Endothelial cell of umbilical vein (primary cell): ENCODE measurements at regions not wholly inside any gene's neighbourhood (a gene's known extent, or its start where the extent isn't known, plus 50 kb on each side); places are given as distances from the start of the nearest gene placed in this dataset.

ENCODE experiments used
- BruUV-seq: library from RNA; stranded (reverse); fragments of 400-500 nt; replicated peaks from 2 replicates; lab custom pipeline; 2021; lab: Mats Ljungman, UMichigan
- CTCF ChIA-PET: fragments of 300-600, 350-600 bp; sonication (Branson Sonifier 250); formaldehyde crosslinking; loops from one replicate; lab custom pipeline; 2021; ENCODE audit warnings: antibody characterized with exemption, inconsistent platforms; lab: Charles Lee
- POLR2A ChIA-PET: fragments of 300-600, 350-600 bp; sonication (Branson Sonifier 250); formaldehyde crosslinking; loops from one replicate; lab custom pipeline; 2021; ENCODE audit warnings: antibody characterized with exemption, inconsistent platforms; lab: Charles Lee
- DNase-seq: peaks from one replicate; pipeline ENCODE4 v3.0.0-alpha.2; 2011; ENCODE audit warnings: low read depth, low spot score
- FAIRE-seq: peaks from 2 replicates; lab custom pipeline; 2011; peaks lifted over from hg19 to GRCh38; lab: Jason Lieb, UNC
- H2AFZ ChIP-seq: 2 replicates; pipeline ENCODE4 v1.6.0; 2012; ENCODE audit warnings: low read depth, low read length, control low read depth, inconsistent platforms
- H3K27ac ChIP-seq: 2 replicates; pipeline ENCODE4 v1.5.1; 2011; ENCODE audit warnings: low read depth, mild to moderate bottlenecking, control low read depth, low read length, moderate library complexity; ENCODE audit not compliant: insufficient read depth
- H3K27me3 ChIP-seq, 2 experiments: 2 replicates each; pipeline versions ENCODE4 v1.6.0 to v1.6.1; 2011; ENCODE audit warnings: low read length in 2 of 2, mixed read lengths in 1 of 2; ENCODE audit not compliant: control insufficient read depth in 2 of 2, insufficient read depth in 2 of 2
- H3K36me3 ChIP-seq, 2 experiments: 2 replicates in 1 of 2; 3 replicates in 1 of 2; pipeline ENCODE4 v1.5.1; 2011; ENCODE audit warnings: low read length in 2 of 2, mild to moderate bottlenecking in 1 of 2, moderate library complexity in 1 of 2; ENCODE audit not compliant: control insufficient read depth in 2 of 2, insufficient read depth in 2 of 2; ENCODE audit errors: extremely low read depth in 1 of 2
- H3K4me1 ChIP-seq: 3 replicates; pipeline ENCODE4 v1.5.1; 2011; ENCODE audit warnings: mild to moderate bottlenecking, low read length; ENCODE audit not compliant: control insufficient read depth, insufficient read depth; ENCODE audit errors: extremely low read depth
- H3K4me2 ChIP-seq: 2 replicates; pipeline ENCODE4 v1.6.1; 2011; ENCODE audit warnings: low read length, control low read depth, mixed read lengths; ENCODE audit not compliant: insufficient read depth
- H3K4me3 ChIP-seq, 3 experiments: fragments of 200-600 bp in 1 of 3; sonication (generic), shearing (Covaris generic) in 1 of 3; replicated peaks in 1 of 3; 2 replicates each; pipeline ENCODE4 v1.5.1; 2011 to 2016; ENCODE audit warnings: control low read depth in 3 of 3, low read length in 3 of 3, mild to moderate bottlenecking in 2 of 3, inconsistent platforms in 1 of 3, low read depth in 1 of 3, moderate library complexity in 1 of 3; ENCODE audit not compliant: insufficient read depth in 1 of 3
- H3K79me2 ChIP-seq: 2 replicates; pipeline ENCODE4 v1.6.0; 2012; ENCODE audit warnings: low read length, inconsistent platforms; ENCODE audit not compliant: control insufficient read depth, insufficient read depth
- H3K9ac ChIP-seq: replicated peaks from 2 replicates; pipeline ENCODE3; 2011; ENCODE audit warnings: low read length, control low read depth; ENCODE audit not compliant: insufficient read depth; ENCODE audit errors: extremely low read depth
- H3K9me1 ChIP-seq: replicated peaks from 3 replicates; pipeline ENCODE4 v1.6.0; 2011; ENCODE audit warnings: mild to moderate bottlenecking, low read length; ENCODE audit not compliant: control insufficient read depth, insufficient read depth; ENCODE audit errors: extremely low read depth
- H3K9me3 ChIP-seq: replicated peaks from 2 replicates; pipeline ENCODE4 v1.5.1; 2012; ENCODE audit warnings: low read length, inconsistent platforms; ENCODE audit not compliant: control insufficient read depth, insufficient read depth
- H4K20me1 ChIP-seq: replicated peaks from 2 replicates; pipeline ENCODE3; 2011; ENCODE audit warnings: mild to moderate bottlenecking, low read length; ENCODE audit not compliant: control insufficient read depth, insufficient read depth; ENCODE audit errors: extremely low read depth
- EZH2 ChIP-seq: IDR thresholded peaks from 2 replicates; pipeline ENCODE4 v1.6.1; 2012; ENCODE audit warnings: borderline replicate concordance, low read depth, mild to moderate bottlenecking, moderate library complexity, low read length, inconsistent platforms; ENCODE audit not compliant: severe bottlenecking
- FOS ChIP-seq: IDR thresholded peaks from 2 replicates; pipeline ENCODE4 v1.6.1; 2011; ENCODE audit warnings: mild to moderate bottlenecking, low read length, moderate library complexity, borderline replicate concordance; ENCODE audit not compliant: insufficient read depth
- GATA2 ChIP-seq: IDR thresholded peaks from 2 replicates; pipeline ENCODE4 v1.7.0; 2011; ENCODE audit warnings: low read depth, mild to moderate bottlenecking, moderate library complexity, mixed read lengths, low read length; ENCODE audit not compliant: insufficient read length, insufficient read depth
- JUN ChIP-seq: IDR thresholded peaks from 2 replicates; pipeline ENCODE4 v1.6.1; 2011; ENCODE audit warnings: borderline replicate concordance, low read depth; ENCODE audit not compliant: insufficient read length, insufficient read depth
- MYC ChIP-seq: IDR thresholded peaks from one replicate; pipeline ENCODE4 v1.6.1; 2011; ENCODE audit warnings: mild to moderate bottlenecking, low read depth, low read length
- POLR2A ChIP-seq: IDR thresholded peaks from 2 replicates; pipeline ENCODE4 v1.6.1; 2012; ENCODE audit warnings: low read depth, mild to moderate bottlenecking, control low read depth, low read length
- POLR2AphosphoS5 ChIP-seq: IDR thresholded peaks from 2 replicates; pipeline ENCODE4 v1.6.1; 2012; ENCODE audit warnings: low read depth, mild to moderate bottlenecking, control low read depth, low read length, moderate library complexity; ENCODE audit not compliant: insufficient read depth
- dilution Hi-C: fragments of 300-500 bp; cut with MboI; formaldehyde crosslinking; loops from one replicate; pipeline ENCODE4 v1.15.0; 2019; ENCODE audit warnings: low sequenced_read_pairs; ENCODE audit not compliant: extremely low pct_ligation_motif_present
- intact Hi-C: fragments of 100-400 bp; cut with micrococcal nuclease; formaldehyde crosslinking; loops from one replicate; pipeline ENCODE4 v1.10.0; 2022
- TF ChIP-seq, protein P1 (sequence below): IDR thresholded peaks from 2 replicates; pipeline ENCODE4 v1.6.1; 2011; ENCODE audit not compliant: insufficient read depth, insufficient read length
- TF ChIP-seq, protein P2 (sequence below), 2 donors: IDR thresholded peaks; 1 replicate in 1 of 2; 2 replicates in 1 of 2; pipeline ENCODE4 v1.5.1; 2011; ENCODE audit warnings: low read length in 2 of 2, mild to moderate bottlenecking in 2 of 2, moderate library complexity in 2 of 2, control low read depth in 1 of 2, inconsistent platforms in 1 of 2, low read depth in 1 of 2; ENCODE audit not compliant: insufficient read depth in 1 of 2; ENCODE audit errors: extremely low read depth in 1 of 2

DNA sequence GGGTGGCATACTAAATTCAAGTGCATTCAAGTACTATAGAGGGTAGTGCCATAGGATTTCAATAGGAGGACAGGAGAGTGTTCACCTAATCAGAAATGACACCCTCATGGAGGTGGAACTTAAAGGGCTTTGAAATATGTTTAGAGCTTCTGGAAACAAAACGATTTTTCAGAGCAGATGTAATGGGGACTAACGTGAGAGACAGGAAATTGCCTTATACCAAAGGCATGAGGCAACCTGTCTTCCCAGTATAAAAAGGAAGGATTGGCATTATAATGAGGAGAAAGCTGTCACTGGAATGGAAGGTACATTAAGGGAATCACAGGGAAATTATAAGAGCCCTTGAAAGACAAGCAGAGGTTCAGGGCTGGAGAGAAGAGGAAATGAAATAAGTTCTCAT lies 116.3 kb upstream of the PNPLA4 start:
- no TSS peak for BruUV-seq

More for the DNA sequence above, 116.3 kb upstream of the PNPLA4 start:
- POLR2A ChIA-PET: no interaction called here
- Histone ChIP-seq H3K4me3 (no peak overlapping the region), H3K36me3 (no peaks in the 10 kb centered on the region), H3K4me1 (no peaks in the 10 kb centered on the region), H3K9me1 (no peaks in the 10 kb centered on the region), H3K4me2 (no peak overlapping the region), H2AFZ (no peak overlapping the region), H3K27me3 (no peaks in the 10 kb centered on the region), H3K9ac (no peak overlapping the region), H3K9me3 (no peaks in the 10 kb centered on the region), H3K27ac (no peak overlapping the region), H3K79me2 (no peaks in the 10 kb centered on the region), H4K20me1 (no peaks in the 10 kb centered on the region)
- intact Hi-C loops: no loop called here
- DNase-seq: no peak
- TF ChIP-seq, protein P1, sequence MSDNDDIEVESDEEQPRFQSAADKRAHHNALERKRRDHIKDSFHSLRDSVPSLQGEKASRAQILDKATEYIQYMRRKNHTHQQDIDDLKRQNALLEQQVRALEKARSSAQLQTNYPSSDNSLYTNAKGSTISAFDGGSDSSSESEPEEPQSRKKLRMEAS: no peak
- TF ChIP-seq POLR2AphosphoS5 (no peak), GATA2 (no peak), FOS (no peak), POLR2A (no peak), MYC (no peak), JUN (no peak), EZH2 (no peak)
- TF ChIP-seq, protein P2, sequence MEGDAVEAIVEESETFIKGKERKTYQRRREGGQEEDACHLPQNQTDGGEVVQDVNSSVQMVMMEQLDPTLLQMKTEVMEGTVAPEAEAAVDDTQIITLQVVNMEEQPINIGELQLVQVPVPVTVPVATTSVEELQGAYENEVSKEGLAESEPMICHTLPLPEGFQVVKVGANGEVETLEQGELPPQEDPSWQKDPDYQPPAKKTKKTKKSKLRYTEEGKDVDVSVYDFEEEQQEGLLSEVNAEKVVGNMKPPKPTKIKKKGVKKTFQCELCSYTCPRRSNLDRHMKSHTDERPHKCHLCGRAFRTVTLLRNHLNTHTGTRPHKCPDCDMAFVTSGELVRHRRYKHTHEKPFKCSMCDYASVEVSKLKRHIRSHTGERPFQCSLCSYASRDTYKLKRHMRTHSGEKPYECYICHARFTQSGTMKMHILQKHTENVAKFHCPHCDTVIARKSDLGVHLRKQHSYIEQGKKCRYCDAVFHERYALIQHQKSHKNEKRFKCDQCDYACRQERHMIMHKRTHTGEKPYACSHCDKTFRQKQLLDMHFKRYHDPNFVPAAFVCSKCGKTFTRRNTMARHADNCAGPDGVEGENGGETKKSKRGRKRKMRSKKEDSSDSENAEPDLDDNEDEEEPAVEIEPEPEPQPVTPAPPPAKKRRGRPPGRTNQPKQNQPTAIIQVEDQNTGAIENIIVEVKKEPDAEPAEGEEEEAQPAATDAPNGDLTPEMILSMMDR (IDR thresholded peaks at IDR 0.05; ENCODE audit: extremely low read depth in 1 of 2, insufficient read depth in 1 of 2, low read depth in 1 of 2, low read length in 2 of 2): no peak
- no peak for FAIRE-seq
- CTCF ChIA-PET: no interaction called here
- dilution Hi-C loops: no loop called here
